ENCODE measurements at regions not wholly inside any gene's neighbourhood (a gene's known extent, or its start where the extent isn't known, plus 50 kb on each side); places are given as distances from the start of the nearest gene placed in this dataset.

GRCh38 chr6:9937031-9937763 is 477.7 kb downstream of the TFAP2A start:
- no peak for DNase-seq (ENCODE audit: low spot score)

GRCh38 chr6:9936551-9936950 is 478.3 kb downstream of the TFAP2A start:
- DNase-seq (ENCODE audit: low spot score) = no peak

- DNase-seq (ENCODE audit: low spot score) = no peak
These were observed 481.2 kb downstream of the TFAP2A start for GRCh38 chr6:9933677-9934076.

- no peak for DNase-seq (ENCODE audit: low spot score)
These were observed 487.6 kb downstream of the TFAP2A start for GRCh38 chr6:9927275-9927674.

GRCh38 chr6:9924971-9925370 is 489.9 kb downstream of the TFAP2A start:
- no peak for DNase-seq (ENCODE audit: low spot score)

- DNase-seq (ENCODE audit: low spot score) = no peak
These were observed 493.5 kb downstream of the TFAP2A start for GRCh38 chr6:9921366-9921765.

- no peak for DNase-seq (ENCODE audit: low spot score)
These were observed 499.9 kb downstream of the TFAP2A start for GRCh38 chr6:9914951-9915350.

- no peak for DNase-seq (ENCODE audit: low spot score)
These were observed 513.5 kb downstream of the TFAP2A start for GRCh38 chr6:9901376-9901775.

- DNase-seq (ENCODE audit: low spot score) = no peak
These were observed 518.1 kb downstream of the TFAP2A start for GRCh38 chr6:9896806-9897205.

GRCh38 chr6:9890893-9891292 is 524.0 kb downstream of the TFAP2A start:
- no peak for DNase-seq (ENCODE audit: low spot score)

GRCh38 chr6:9890469-9890868 is 524.4 kb downstream of the TFAP2A start:
- DNase-seq (ENCODE audit: low spot score) = no peak

- DNase-seq (ENCODE audit: low spot score) = no peak
These were observed 536.3 kb downstream of the TFAP2A start for GRCh38 chr6:9878535-9878934.

GRCh38 chr6:9875605-9876353 is 539.1 kb downstream of the TFAP2A start:
- no peak for DNase-seq (ENCODE audit: low spot score)

- DNase-seq (ENCODE audit: low spot score) = no peak
These were observed 552.2 kb downstream of the TFAP2A start for GRCh38 chr6:9862603-9863167.

- no peak for DNase-seq (ENCODE audit: low spot score)
These were observed 563.1 kb downstream of the TFAP2A start for GRCh38 chr6:9851541-9852380.

GRCh38 chr6:9851006-9851405 is 563.9 kb downstream of the TFAP2A start:
- DNase-seq (ENCODE audit: low spot score) = no peak

GRCh38 chr6:9848094-9848493 is 566.8 kb downstream of the TFAP2A start:
- no peak for DNase-seq (ENCODE audit: low spot score)

- DNase-seq (ENCODE audit: low spot score) = no peak
These were observed 572.8 kb downstream of the TFAP2A start for GRCh38 chr6:9841886-9842725.

GRCh38 chr6:9834233-9834632 is 580.6 kb downstream of the TFAP2A start:
- no peak for DNase-seq (ENCODE audit: low spot score)

- DNase-seq (ENCODE audit: low spot score) = no peak
These were observed 583.1 kb downstream of the TFAP2A start for GRCh38 chr6:9831783-9832182.

GRCh38 chr6:9830808-9831207 is 584.1 kb downstream of the TFAP2A start:
- DNase-seq (ENCODE audit: low spot score) = no peak
